Left lobe of liver (tissue), 2 donors: ENCODE measurements at regions not wholly inside any gene's neighbourhood (a gene's known extent, or its start where the extent isn't known, plus 50 kb on each side); places are given as distances from the start of the nearest gene placed in this dataset.
"Not testable (repeated sequence)": the region's sequence is repeated elsewhere in the genome, so short reads cannot be mapped to it uniquely, and the experiment has no call there.

Experiments used
- ATAC-seq: fragments of 200-7000 bp; cut with Tn5 transposase; one replicate; pipeline ENCODE4 v1.9.1; 2020; ENCODE audit warnings: mild to moderate bottlenecking, moderate library complexity
- DNase-seq: peaks from one replicate; pipeline ENCODE4 v3.0.0-alpha.2; 2020; ENCODE audit warnings: low spot score
- donor health status: DM: no; HTN: no; CAD: no; lungs with moderate emphysema.
- donor health status: DM: no; HTN: yes; CAD: no.

DNA sequence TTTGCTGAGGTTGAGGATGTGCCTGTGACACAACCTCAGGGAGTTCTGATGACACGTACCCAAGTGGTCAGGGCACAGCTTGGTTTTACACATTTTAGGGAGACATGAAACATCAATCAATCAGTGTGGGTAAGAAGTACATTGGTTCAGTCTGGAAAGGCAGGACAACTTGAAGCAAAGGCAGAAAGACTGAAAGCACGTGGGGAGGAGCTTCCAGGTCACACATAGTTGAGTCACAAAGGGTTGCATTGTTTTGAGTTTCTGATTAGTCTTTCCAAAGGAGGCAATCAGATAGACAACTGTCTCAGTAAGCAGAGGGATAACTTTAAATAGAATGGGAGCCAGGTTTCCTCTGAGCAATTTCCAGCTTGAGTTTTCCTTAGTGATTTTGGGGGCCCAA is 1910.0 kb upstream of the AGA start:
- ATAC-seq (no peak), DNase-seq (no peak)

DNA sequence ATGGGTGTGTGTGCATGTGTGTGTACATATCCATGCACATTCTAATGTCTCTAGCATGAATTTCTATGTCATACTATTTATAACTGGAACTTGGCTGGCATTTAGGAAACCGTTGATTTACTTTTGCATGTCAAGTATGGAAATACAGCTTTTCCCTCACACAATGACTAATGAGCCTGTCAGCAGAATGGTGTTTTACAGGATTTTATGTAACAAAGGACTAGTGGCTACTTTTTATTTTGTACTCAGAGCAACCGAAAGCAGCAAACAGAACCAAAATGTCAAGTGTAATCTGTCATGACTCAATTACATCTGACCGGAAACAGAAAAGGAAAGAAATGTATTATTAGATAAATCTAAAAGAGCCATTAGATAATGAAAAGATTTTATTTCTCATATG is 1911.5 kb upstream of the AGA start:
- DNase-seq (no peak), ATAC-seq (no peak)

GRCh38 chr4:179361978-179362486 is 1919.8 kb upstream of the AGA start:
- ATAC-seq (no peak), DNase-seq (no peak)

DNA sequence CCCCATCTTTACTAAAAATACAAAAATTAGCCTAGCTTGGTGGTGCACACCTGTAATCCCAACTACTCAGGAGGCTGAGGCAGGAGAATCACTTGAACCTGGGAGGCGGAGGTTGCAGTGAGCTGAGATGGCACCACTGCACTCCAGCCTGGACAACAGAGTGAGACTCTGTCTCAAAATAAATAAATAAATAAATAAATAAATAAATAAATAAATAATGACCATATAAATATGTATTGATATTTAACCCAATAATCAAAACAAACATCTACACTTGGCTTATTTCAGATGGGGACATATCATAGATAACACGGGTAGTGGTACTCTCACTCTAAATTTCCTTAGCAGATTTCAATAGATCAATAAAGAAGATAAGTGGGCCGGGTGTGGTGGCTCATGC is 1923.7 kb upstream of the AGA start:
- not testable (repeated sequence) for DNase-seq, ATAC-seq

DNA sequence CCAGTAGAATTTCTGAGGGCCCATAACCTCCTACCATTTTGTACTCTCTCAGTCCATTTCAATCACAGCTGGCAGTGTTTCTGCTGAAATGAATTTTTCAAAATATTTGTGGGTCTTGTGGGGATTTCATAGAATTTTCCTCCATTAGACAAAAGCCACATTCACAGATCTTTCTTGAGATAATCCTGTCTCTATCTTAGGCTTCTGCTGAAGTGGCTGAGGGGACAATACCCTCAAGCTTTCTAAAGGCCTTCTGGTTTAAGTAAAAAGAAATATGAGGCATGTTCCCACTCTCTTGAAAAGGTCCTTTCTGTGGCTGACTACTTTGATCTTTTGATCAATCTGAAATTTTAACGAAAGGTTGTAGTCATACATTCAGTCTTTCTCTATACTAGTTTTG is 1930.0 kb upstream of the AGA start:
- DNase-seq, result no peak
- ATAC-seq, result no peak

DNA sequence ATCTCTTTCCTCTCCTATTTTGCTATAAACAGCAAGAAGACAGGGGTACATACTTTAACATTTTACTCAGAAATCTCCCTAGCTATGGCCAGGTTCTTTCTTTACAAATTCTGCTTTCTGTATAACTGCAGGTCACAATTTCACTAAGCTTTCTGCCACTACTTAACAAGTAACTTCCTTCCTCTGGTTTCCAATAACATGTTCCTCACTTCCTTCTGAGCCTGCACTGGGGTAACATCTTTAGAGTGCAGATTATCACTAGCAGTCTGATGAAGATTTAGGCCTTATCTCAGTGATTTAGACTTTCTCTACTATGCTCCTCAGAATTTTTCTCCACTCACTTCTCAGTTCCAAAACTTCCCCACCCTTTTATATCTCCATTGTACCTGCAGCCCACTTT is 1930.5 kb upstream of the AGA start:
- no peak for ATAC-seq
- no peak for DNase-seq

GRCh38 chr4:179378847-179379246 is 1936.6 kb upstream of the AGA start:
- DNase-seq, ATAC-seq: not testable (repeated sequence)

DNA sequence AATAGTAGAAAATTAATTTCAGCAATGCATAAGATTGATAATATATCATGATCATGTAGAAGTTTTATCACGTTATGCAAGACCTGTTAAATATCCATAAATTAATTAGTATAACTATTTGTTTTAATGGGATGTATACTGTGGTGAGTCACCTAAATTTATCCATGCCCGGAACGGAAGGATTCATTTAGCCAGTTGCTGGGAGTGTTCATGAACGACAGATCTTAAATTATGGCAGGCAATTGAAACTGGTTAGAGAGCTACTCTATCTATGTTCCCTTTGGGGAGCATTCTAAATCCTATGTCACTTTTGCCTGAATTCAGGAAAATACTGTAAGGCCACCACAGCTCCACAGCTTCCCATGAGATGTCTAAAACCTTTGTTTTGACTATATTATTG is 1950.5 kb upstream of the AGA start:
- DNase-seq (no peak), ATAC-seq (no peak)

DNA sequence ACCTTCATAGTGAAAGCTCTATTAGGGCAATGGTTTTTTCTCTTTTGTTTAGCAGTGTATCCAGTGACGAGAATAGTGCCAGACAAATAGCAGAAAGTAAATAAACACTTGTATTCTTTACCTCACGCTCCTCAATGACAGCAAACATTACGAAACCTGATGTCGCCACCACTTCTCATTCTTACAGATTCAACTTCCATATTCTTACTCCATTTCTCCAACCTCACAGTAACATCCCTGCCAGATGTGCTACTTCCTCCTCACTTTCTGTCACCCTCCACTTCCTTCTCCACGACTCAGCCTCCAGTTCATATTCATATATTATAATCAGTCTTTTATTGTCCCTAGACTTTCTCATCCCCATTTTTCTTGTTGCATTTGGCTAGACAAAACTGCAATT is 1956.2 kb upstream of the AGA start:
- no peak for ATAC-seq

DNA sequence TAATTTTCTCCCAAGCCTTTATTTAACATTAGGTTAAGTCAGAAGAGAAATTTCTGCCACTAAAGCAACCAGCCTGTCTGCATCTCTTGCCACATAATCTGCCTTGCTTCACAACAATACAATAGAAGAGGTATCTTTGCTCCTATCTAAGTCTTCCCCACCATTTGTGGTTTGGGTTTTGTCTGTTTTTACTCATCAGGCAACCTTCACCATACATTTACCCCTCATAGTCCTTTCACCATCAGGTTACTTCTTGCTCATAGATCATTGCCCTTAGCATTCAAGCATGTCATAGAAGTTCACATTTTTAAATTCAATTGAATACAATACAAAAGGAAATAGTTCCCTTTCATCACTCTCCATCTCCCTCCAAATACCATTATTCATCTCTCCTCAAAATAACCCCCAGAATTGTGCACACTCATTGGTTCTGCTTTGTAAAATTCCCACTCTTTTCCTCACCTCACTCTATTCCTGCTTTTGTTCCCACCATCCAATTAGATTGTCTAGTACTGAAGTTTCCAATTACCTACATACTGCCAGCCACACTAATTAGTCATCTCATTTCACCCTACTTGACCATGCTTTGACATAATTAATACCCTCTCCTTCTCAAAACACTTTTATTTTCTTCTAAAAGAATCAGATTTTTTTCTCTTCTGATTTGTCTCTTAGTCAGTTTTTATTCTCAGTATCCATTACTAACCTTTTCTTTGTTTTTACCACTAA is 1957.0 kb upstream of the AGA start:
- DNase-seq (no peak), ATAC-seq (no peak)

More for the DNA sequence above, 1956.2 kb upstream of the AGA start:
- no peak for DNase-seq

DNA sequence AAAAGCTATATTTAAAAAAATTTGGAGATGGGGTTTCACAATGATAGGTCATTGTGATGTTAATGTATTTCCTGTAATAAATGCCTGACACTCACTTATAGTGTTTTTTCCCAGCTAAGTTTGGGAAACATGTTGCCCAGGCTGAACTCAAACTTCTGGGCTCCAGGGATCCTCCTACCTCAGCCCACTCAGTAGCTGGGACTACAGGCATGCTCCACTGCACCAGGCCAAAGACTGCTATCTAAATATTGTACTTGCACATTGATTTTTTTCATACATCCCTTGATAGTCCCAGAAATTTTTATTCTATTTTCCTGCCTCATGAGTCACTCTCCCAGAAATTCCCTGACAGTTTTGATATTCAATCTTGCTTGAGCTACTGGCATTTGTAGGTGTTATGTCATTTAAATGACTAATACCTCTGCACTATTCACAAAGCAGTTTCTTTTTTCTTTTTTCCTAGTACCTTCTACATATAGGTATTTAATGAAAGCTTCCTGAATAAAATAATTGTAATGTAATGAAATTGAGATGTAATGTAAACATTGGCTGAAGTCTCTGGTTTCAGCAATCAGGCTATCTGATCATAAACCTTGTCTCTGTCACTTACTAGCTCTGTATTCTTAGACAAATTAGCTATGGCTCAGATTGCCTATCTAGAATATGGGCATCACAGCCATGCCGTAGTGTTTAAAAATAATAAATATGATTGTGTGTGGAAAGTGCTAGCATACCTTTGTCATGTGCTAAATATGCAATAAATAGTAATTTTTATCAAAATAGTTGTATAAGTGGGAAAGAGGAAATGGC is 1973.0 kb upstream of the AGA start:
- DNase-seq (no peak), ATAC-seq (no peak)

DNA sequence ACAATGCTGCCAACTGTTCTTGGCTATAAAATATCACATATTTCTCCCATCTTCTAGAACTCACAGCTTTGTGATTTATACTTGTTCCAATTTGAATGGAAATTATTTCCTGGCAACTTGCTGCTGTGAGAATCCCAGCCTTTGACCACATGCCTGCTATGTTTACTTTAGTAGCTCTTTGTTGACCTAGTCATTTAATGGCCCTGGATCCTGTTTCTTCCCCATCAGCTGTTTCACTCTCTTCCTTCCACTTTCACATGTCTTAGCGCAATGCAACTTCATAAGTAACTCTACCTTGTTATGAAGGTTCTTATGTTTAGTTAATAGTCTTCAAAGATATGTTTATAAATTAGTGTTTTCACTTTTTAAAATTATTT is 1973.6 kb upstream of the AGA start:
- ATAC-seq, result no peak
- no peak for DNase-seq

- ATAC-seq (no peak), DNase-seq (no peak)
Observed at GRCh38 chr4:179417357-179417756, 1975.1 kb upstream of the AGA start.

DNA sequence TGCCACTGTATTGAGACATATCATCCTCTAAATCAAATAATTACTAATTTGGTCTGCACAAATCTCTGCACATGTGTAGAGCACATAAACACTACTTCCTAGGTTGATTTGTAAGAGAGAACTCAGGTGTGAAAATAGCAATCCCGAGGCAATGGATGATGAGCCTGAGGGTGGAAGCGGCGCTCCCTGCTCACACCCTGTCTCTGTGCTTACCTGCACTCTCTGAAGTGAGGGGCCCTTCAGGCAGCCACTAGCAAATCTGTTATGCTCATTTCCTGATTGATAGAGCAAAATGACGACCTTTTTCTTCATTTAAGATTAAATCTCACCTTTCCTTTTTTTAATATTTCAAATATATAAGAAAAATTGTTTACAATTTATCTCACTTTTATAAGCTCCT is 1995.7 kb upstream of the AGA start:
- ATAC-seq (no peak), DNase-seq (no peak)

DNA sequence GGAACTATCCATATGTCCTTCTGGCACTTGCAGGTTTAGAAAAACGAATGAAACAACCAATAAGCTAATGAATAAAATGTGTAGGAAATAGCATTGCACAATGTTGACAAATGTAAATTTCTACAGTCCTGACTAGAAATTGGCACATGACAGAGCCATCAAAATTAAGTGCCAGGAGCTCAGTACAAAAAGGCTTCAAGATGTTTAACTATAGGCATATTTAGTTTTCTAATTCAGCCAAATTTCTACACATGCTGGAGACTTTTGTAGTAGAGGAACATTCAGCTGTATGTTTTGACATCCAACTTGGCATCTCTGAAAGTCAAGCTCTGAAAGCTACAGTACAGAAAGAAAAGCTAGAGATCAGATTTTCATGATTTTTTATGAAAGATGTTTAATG is 1999.4 kb upstream of the AGA start:
- ATAC-seq (no peak), DNase-seq (no peak)

- no peak for DNase-seq
Observed at GRCh38 chr4:179447308-179447707, 2005.1 kb upstream of the AGA start.

GRCh38 chr4:179465131-179465797 is 2023.0 kb upstream of the AGA start:
- ATAC-seq (no peak), DNase-seq (no peak)

More at GRCh38 chr4:179447308-179447707, 2005.1 kb upstream of the AGA start:
- ATAC-seq, result no peak

- no peak for DNase-seq
- ATAC-seq, result no peak
Observed at GRCh38 chr4:179467878-179468277, 2025.6 kb upstream of the AGA start.

GRCh38 chr4:179472164-179472563 is 2029.9 kb upstream of the AGA start:
- ATAC-seq (no peak), DNase-seq (no peak)

- DNase-seq, result no peak
- no peak for ATAC-seq
Observed at GRCh38 chr4:179478608-179479007, 2036.4 kb upstream of the AGA start.

DNA sequence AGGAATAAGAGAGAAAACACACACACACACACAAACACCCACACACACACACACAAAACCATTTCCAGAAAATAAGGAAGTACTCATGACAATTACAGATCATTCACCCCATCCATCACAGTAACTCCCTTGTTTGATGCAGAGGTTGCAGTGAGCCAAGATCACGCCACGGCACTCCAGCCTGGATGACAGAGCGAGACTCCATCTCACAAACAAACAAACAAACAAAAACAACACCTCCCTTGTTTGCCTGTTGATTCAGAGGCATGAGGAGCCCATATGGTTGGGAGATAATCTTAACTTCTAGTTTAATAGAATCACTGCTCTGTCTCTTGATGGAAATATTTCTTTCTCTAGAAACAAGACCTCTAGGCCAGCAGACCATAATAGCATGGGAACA is 2043.5 kb upstream of the AGA start:
- ATAC-seq (no peak), DNase-seq (no peak)
